Trophoblast cell (in vitro differentiated cells and primary cell): ENCODE measurements at regions not wholly inside any gene's neighbourhood (a gene's known extent, or its start where the extent isn't known, plus 50 kb on each side); places are given as distances from the start of the nearest gene placed in this dataset.

ENCODE experiments used
- DNase-seq, 2 donors: peaks; one replicate each; pipeline ENCODE4 v3.0.0-alpha.2; 2016
- H2AFZ ChIP-seq: 2 replicates; pipeline ENCODE4 v1.6.1; 2013; ENCODE audit warnings: low read length, moderate library complexity, mild to moderate bottlenecking; ENCODE audit not compliant: insufficient read depth, poor library complexity
- H2AK5ac ChIP-seq: 2 replicates; pipeline ENCODE4 v1.6.1; 2013; ENCODE audit warnings: mild to moderate bottlenecking, low read length
- H2BK120ac ChIP-seq: 2 replicates; pipeline ENCODE4 v1.6.1; 2013; ENCODE audit warnings: low read length, mild to moderate bottlenecking, moderate library complexity; ENCODE audit not compliant: insufficient read depth, poor library complexity
- H2BK12ac ChIP-seq: 2 replicates; pipeline ENCODE4 v1.6.1; 2013; ENCODE audit warnings: mild to moderate bottlenecking, low read length, moderate library complexity
- H2BK5ac ChIP-seq: 2 replicates; pipeline ENCODE4 v1.6.1; 2013; ENCODE audit warnings: low read length, low read depth, moderate library complexity, mild to moderate bottlenecking; ENCODE audit not compliant: poor library complexity
- H3K14ac ChIP-seq: 2 replicates; pipeline ENCODE4 v1.6.1; 2013; ENCODE audit warnings: mild to moderate bottlenecking, low read length
- H3K18ac ChIP-seq: 2 replicates; pipeline ENCODE4 v1.6.1; 2013; ENCODE audit warnings: mild to moderate bottlenecking, low read length
- H3K23ac ChIP-seq: 2 replicates; pipeline ENCODE4 v1.6.1; 2013; ENCODE audit warnings: low read length
- H3K27ac ChIP-seq: 2 replicates; pipeline ENCODE4 v1.5.1; 2013; ENCODE audit warnings: low read depth, mild to moderate bottlenecking, inconsistent platforms, low read length, moderate library complexity
- H3K27me3 ChIP-seq: 2 replicates; pipeline ENCODE4 v1.6.1; 2013; ENCODE audit warnings: inconsistent platforms, mild to moderate bottlenecking, low read length, moderate library complexity; ENCODE audit not compliant: insufficient read depth
- H3K36me3 ChIP-seq, 2 experiments: 1 replicate in 1 of 2; 2 replicates in 1 of 2; pipeline ENCODE4 v1.6.1; 2013; ENCODE audit warnings: low read length in 2 of 2, mild to moderate bottlenecking in 2 of 2, moderate library complexity in 1 of 2; ENCODE audit not compliant: insufficient read depth in 2 of 2, control insufficient read depth in 1 of 2
- H3K4ac ChIP-seq: 2 replicates; pipeline ENCODE4 v1.6.1; 2013; ENCODE audit warnings: low read depth, mild to moderate bottlenecking, low read length, moderate library complexity
- H3K4me1 ChIP-seq, 2 experiments: 1 replicate in 1 of 2; 2 replicates in 1 of 2; pipeline ENCODE4 v1.6.1; 2013; ENCODE audit warnings: low read length in 2 of 2, mild to moderate bottlenecking in 2 of 2, moderate library complexity in 1 of 2; ENCODE audit not compliant: insufficient read depth in 2 of 2, control insufficient read depth in 1 of 2
- H3K4me2 ChIP-seq: 2 replicates; pipeline ENCODE4 v1.6.1; 2013; ENCODE audit warnings: inconsistent platforms, mild to moderate bottlenecking, low read length, moderate library complexity
- H3K4me3 ChIP-seq: 2 replicates; pipeline ENCODE4 v1.5.1; 2013; ENCODE audit warnings: mild to moderate bottlenecking, low read depth, low read length, inconsistent platforms
- H3K79me1 ChIP-seq: one replicate; pipeline ENCODE4 v1.6.1; 2013; ENCODE audit warnings: low read length
- H3K79me2 ChIP-seq: 2 replicates; pipeline ENCODE4 v1.6.1; 2013; ENCODE audit warnings: low read length, mild to moderate bottlenecking; ENCODE audit not compliant: control insufficient read depth, insufficient read depth, poor library complexity
- H3K9ac ChIP-seq: 2 replicates; pipeline ENCODE4 v1.6.1; 2013; ENCODE audit warnings: mild to moderate bottlenecking, low read length
- H3K9me3 ChIP-seq: 2 replicates; pipeline ENCODE4 v1.6.1; 2013; ENCODE audit warnings: low read depth, mild to moderate bottlenecking, control low read depth, inconsistent platforms, low read length; ENCODE audit not compliant: insufficient read depth
- H4K12ac ChIP-seq: 2 replicates; pipeline ENCODE4 v1.6.1; 2013; ENCODE audit warnings: low read depth, mild to moderate bottlenecking, low read length, moderate library complexity
- H4K8ac ChIP-seq: 2 replicates; pipeline ENCODE4 v1.6.1; 2013; ENCODE audit warnings: low read depth, mild to moderate bottlenecking, low read length, moderate library complexity
- H4K91ac ChIP-seq: one replicate; pipeline ENCODE4 v1.6.1; 2013; ENCODE audit warnings: low read depth, mild to moderate bottlenecking, low read length, moderate library complexity
- WGBS: extraction: QIAGEN DNeasy Blood & Tissue Kit; methylation state at CpG from one replicate; pipeline ENCODE4 v1.1.7; 2013; ENCODE audit warnings: missing lambda C conversion rate; ENCODE audit not compliant: insufficient read length, insufficient coverage; ENCODE audit errors: extremely low coverage; 5-methylcytosine and 5-hydroxymethylcytosine counted together

- Histone ChIP-seq H3K4me3 (no peak overlapping the region), H3K36me3 (no peaks in the 10 kb centered on the region), H3K4me2 (no peak overlapping the region), H3K14ac (no peak overlapping the region), H3K23ac (no peak overlapping the region), H4K12ac (no peak overlapping the region), H4K8ac (no peak overlapping the region), H3K9ac (no peak overlapping the region), H3K79me1 (no peaks in the 10 kb centered on the region), H2BK120ac (no peak overlapping the region), H3K27me3 (no peaks in the 10 kb centered on the region), H3K79me2 (no peaks in the 10 kb centered on the region), H2AFZ (no peak overlapping the region), H3K9me3 (no peaks in the 10 kb centered on the region), H2BK5ac (no peak overlapping the region), H4K91ac (no peak overlapping the region), H3K18ac (no peak overlapping the region), H3K27ac (no peak overlapping the region), H3K4me1 (no peaks in the 10 kb centered on the region), H2AK5ac (no peak overlapping the region), H2BK12ac (no peak overlapping the region), H3K4ac (no peak overlapping the region)
- DNase-seq = no peak
- WGBS = no CpG with 5 or more reads among the region's 4 CpGs
Observed at GRCh38 chr4:125505621-125506020, 190.9 kb downstream of the FAT4 start.

GRCh38 chr4:125507141-125507540 is 192.4 kb downstream of the FAT4 start:
- H3K27me3 ChIP-seq = no peaks in the 10 kb centered on the region
- no peak overlapping the region for H4K91ac ChIP-seq
- H3K9ac ChIP-seq = no peak overlapping the region
- H3K4me2 ChIP-seq = no peak overlapping the region
- H3K4me1 ChIP-seq = no peaks in the 10 kb centered on the region
- H2BK5ac ChIP-seq = no peak overlapping the region
- no peaks in the 10 kb centered on the region for H3K9me3 ChIP-seq
- H2BK120ac ChIP-seq = no peak overlapping the region
- H3K4me3 ChIP-seq = no peak overlapping the region
- H3K18ac ChIP-seq = no peak overlapping the region
- H2AK5ac ChIP-seq = no peak overlapping the region
- no peak for DNase-seq
- H4K8ac ChIP-seq = no peak overlapping the region
- no peak overlapping the region for H3K27ac ChIP-seq
- H3K14ac ChIP-seq = no peak overlapping the region
- no peak overlapping the region for H2AFZ ChIP-seq
- no peaks in the 10 kb centered on the region for H3K36me3 ChIP-seq
- no peak overlapping the region for H2BK12ac ChIP-seq
- no peak overlapping the region for H4K12ac ChIP-seq
- no peaks in the 10 kb centered on the region for H3K79me2 ChIP-seq
- H3K4ac ChIP-seq = no peak overlapping the region
- no peaks in the 10 kb centered on the region for H3K79me1 ChIP-seq
- no peak overlapping the region for H3K23ac ChIP-seq

- no peaks in the 10 kb centered on the region for H3K79me2 ChIP-seq
- H3K79me1 ChIP-seq = no peaks in the 10 kb centered on the region
- no peak overlapping the region for H4K12ac ChIP-seq
- H2BK12ac ChIP-seq = no peak overlapping the region
- no peak overlapping the region for H3K27ac ChIP-seq
- no peak overlapping the region for H4K8ac ChIP-seq
- H3K18ac ChIP-seq = no peak overlapping the region
- H2AK5ac ChIP-seq = no peak overlapping the region
- no peak for DNase-seq
- no peak overlapping the region for H3K23ac ChIP-seq
- WGBS = no CpG with 5 or more reads among the region's 3 CpGs
- no peak overlapping the region for H3K9ac ChIP-seq
- H3K9me3 ChIP-seq = no peaks in the 10 kb centered on the region
- H3K4me3 ChIP-seq = no peak overlapping the region
- no peak overlapping the region for H2AFZ ChIP-seq
- no peaks in the 10 kb centered on the region for H3K36me3 ChIP-seq
- no peak overlapping the region for H4K91ac ChIP-seq
- H3K4ac ChIP-seq = no peak overlapping the region
- no peaks in the 10 kb centered on the region for H3K27me3 ChIP-seq
- H3K4me2 ChIP-seq = no peak overlapping the region
- H3K4me1 ChIP-seq = no peaks in the 10 kb centered on the region
- no peak overlapping the region for H3K14ac ChIP-seq
- no peak overlapping the region for H2BK5ac ChIP-seq
- H2BK120ac ChIP-seq = no peak overlapping the region
Observed at GRCh38 chr4:125511715-125512114, 197.0 kb downstream of the FAT4 start.

GRCh38 chr4:125515016-125515415 is 200.3 kb downstream of the FAT4 start:
- Histone ChIP-seq H3K4me1 (no peaks in the 10 kb centered on the region), H2AFZ (no peak overlapping the region), H4K8ac (no peak overlapping the region), H3K9ac (no peak overlapping the region), H3K36me3 (no peaks in the 10 kb centered on the region), H3K4me3 (no peak overlapping the region), H3K23ac (no peak overlapping the region), H3K27ac (no peak overlapping the region), H3K4ac (no peak overlapping the region), H3K18ac (no peak overlapping the region), H3K79me1 (no peaks in the 10 kb centered on the region), H2BK5ac (no peak overlapping the region), H2AK5ac (no peak overlapping the region), H3K14ac (no peak overlapping the region), H3K79me2 (no peaks in the 10 kb centered on the region), H3K27me3 (no peaks in the 10 kb centered on the region), H2BK120ac (no peak overlapping the region), H2BK12ac (no peak overlapping the region), H3K9me3 (no peaks in the 10 kb centered on the region), H4K91ac (no peak overlapping the region), H3K4me2 (no peak overlapping the region), H4K12ac (no peak overlapping the region)
- WGBS = no CpG with 5 or more reads among the region's 1 CpG
- no peak for DNase-seq
